ENCODE measurements at regions not wholly inside any gene's neighbourhood (a gene's known extent, or its start where the extent isn't known, plus 50 kb on each side); places are given as distances from the start of the nearest gene placed in this dataset.

DNA sequence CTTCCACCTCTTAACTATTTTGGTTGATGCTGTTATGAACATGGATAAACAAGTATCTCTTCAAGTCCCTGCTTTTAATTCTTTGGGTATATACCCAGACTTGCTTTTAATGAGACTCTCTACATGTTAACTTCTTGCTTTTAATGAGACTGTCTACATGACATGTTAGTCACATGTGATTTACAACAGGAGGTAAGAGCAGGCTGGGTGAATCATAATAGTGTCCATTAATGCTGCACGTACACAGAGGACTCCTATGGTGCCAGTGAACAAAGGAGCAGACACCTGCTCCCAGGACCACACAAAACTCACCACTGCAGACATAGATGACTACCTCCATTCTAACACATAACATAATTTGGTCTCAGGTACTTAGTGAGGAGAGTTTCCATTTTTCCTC is 273.4 kb upstream of the NSMCE3 start:
- no peaks in the 10 kb centered on the region for H3K36me3 ChIP-seq (ENCODE audit: control insufficient read depth in 1 of 2, insufficient read depth in 2 of 2, low read length in 2 of 2)
- H2AFZ ChIP-seq (ENCODE audit: insufficient read depth, low read length, poor library complexity): no peak overlapping the region
- H3K18ac ChIP-seq (ENCODE audit: low read length): no peak overlapping the region
- H3K4me2 ChIP-seq (ENCODE audit: low read length): no peak overlapping the region
- H3K79me1 ChIP-seq (ENCODE audit: low read length): no peaks in the 10 kb centered on the region
- H4K8ac ChIP-seq (ENCODE audit: low read depth, low read length): no peak overlapping the region
- WGBS (ENCODE audit: extremely low coverage, insufficient coverage, insufficient read length): no CpG with 5 or more reads among the region's 1 CpG
- peaks cover 1% of the 10 kb centered on the region for H3K9me3 ChIP-seq (ENCODE audit: insufficient read depth, low read depth, low read length)
- H3K23ac ChIP-seq (ENCODE audit: low read length): no peak overlapping the region
- no peak overlapping the region for H2AK5ac ChIP-seq (ENCODE audit: low read length)
- H3K27me3 ChIP-seq (ENCODE audit: insufficient read depth, low read length): no peaks in the 10 kb centered on the region
- H3K14ac ChIP-seq (ENCODE audit: low read length): no peak overlapping the region
- no peak for DNase-seq
- H3K27ac ChIP-seq (ENCODE audit: low read depth, low read length): no peak overlapping the region
- no peak overlapping the region for H4K91ac ChIP-seq (ENCODE audit: low read depth, low read length)
- H3K4me3 ChIP-seq (ENCODE audit: low read depth, low read length): no peak overlapping the region
- H3K9ac ChIP-seq (ENCODE audit: low read length): no peak overlapping the region
- H3K4me1 ChIP-seq (ENCODE audit: control insufficient read depth in 1 of 2, insufficient read depth in 2 of 2, low read length in 2 of 2): no peaks in the 10 kb centered on the region
- no peak overlapping the region for H2BK5ac ChIP-seq (ENCODE audit: low read depth, low read length, poor library complexity)
- no peak overlapping the region for H2BK12ac ChIP-seq (ENCODE audit: low read length)
- no peak overlapping the region for H4K12ac ChIP-seq (ENCODE audit: low read depth, low read length)
- H2BK120ac ChIP-seq (ENCODE audit: insufficient read depth, low read length, poor library complexity): no peak overlapping the region
- no peaks in the 10 kb centered on the region for H3K79me2 ChIP-seq (ENCODE audit: control insufficient read depth, insufficient read depth, low read length, poor library complexity)
- no peak overlapping the region for H3K4ac ChIP-seq (ENCODE audit: low read depth, low read length)

DNA sequence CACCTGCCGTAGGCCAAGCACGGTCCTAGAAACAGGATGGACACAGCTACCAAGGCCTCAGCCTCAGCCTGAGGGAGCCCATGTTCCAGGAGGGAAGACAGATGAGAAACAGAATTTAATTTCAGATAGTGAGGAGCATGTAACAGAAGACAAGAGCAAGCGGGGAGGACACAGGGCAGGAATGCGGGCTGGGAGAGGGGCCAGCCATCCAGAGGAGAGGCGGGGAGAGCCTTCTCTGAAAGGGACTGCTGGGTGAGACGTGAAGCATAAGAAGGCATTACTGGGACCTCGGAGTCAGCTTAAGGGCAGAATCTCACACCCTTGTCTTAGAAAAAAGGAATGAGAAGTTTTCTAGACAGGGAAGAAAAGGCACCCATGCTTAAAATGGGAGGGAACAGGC is 271.7 kb upstream of the NSMCE3 start:
- DNase-seq: no peak
- H3K27me3 ChIP-seq (ENCODE audit: insufficient read depth, low read length): no peaks in the 10 kb centered on the region
- H2BK5ac ChIP-seq (ENCODE audit: low read depth, low read length, poor library complexity): no peak overlapping the region
- no peak overlapping the region for H3K27ac ChIP-seq (ENCODE audit: low read depth, low read length)
- no CpG with 5 or more reads among the region's 7 CpGs for WGBS (ENCODE audit: extremely low coverage, insufficient coverage, insufficient read length)
- peaks cover 1% of the 10 kb centered on the region for H3K9me3 ChIP-seq (ENCODE audit: insufficient read depth, low read depth, low read length)
- H4K8ac ChIP-seq (ENCODE audit: low read depth, low read length): no peak overlapping the region
- no peak overlapping the region for H2BK120ac ChIP-seq (ENCODE audit: insufficient read depth, low read length, poor library complexity)
- H2BK12ac ChIP-seq (ENCODE audit: low read length): no peak overlapping the region
- H2AK5ac ChIP-seq (ENCODE audit: low read length): no peak overlapping the region
- no peak overlapping the region for H3K4ac ChIP-seq (ENCODE audit: low read depth, low read length)
- no peaks in the 10 kb centered on the region for H3K79me1 ChIP-seq (ENCODE audit: low read length)
- H3K4me1 ChIP-seq (ENCODE audit: control insufficient read depth in 1 of 2, insufficient read depth in 2 of 2, low read length in 2 of 2): no peaks in the 10 kb centered on the region
- H4K91ac ChIP-seq (ENCODE audit: low read depth, low read length): no peak overlapping the region
- no peak overlapping the region for H3K14ac ChIP-seq (ENCODE audit: low read length)
- H3K18ac ChIP-seq (ENCODE audit: low read length): no peak overlapping the region
- H3K36me3 ChIP-seq (ENCODE audit: control insufficient read depth in 1 of 2, insufficient read depth in 2 of 2, low read length in 2 of 2): no peaks in the 10 kb centered on the region
- H2AFZ ChIP-seq (ENCODE audit: insufficient read depth, low read length, poor library complexity): no peak overlapping the region
- no peak overlapping the region for H4K12ac ChIP-seq (ENCODE audit: low read depth, low read length)
- H3K23ac ChIP-seq (ENCODE audit: low read length): no peak overlapping the region
- H3K79me2 ChIP-seq (ENCODE audit: control insufficient read depth, insufficient read depth, low read length, poor library complexity): no peaks in the 10 kb centered on the region
- H3K4me2 ChIP-seq (ENCODE audit: low read length): no peak overlapping the region
- H3K9ac ChIP-seq (ENCODE audit: low read length): no peak overlapping the region
- H3K4me3 ChIP-seq (ENCODE audit: low read depth, low read length): no peak overlapping the region

DNA sequence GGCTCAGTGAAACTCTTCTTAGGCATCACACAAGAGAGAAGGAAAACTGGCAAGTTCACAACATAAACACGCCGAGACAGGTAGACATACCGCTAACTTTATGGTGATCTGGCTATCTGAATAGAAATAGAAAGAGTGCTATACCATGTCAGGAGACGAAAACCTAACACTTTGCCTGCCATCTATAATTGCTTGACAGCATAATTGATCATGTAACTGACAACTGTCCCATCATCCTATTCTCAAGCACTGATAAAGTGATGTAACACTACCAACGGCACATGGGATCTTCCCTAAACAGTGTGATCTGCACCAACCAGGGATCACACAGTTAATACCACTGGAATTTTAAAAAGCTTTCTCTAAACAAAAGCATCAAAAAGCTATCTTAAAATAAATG is 270.9 kb upstream of the NSMCE3 start:
- H4K8ac ChIP-seq (ENCODE audit: low read depth, low read length): no peak overlapping the region
- no peak overlapping the region for H3K4me3 ChIP-seq (ENCODE audit: low read depth, low read length)
- no peak overlapping the region for H2BK5ac ChIP-seq (ENCODE audit: low read depth, low read length, poor library complexity)
- no peaks in the 10 kb centered on the region for H3K27me3 ChIP-seq (ENCODE audit: insufficient read depth, low read length)
- no peaks in the 10 kb centered on the region for H3K4me1 ChIP-seq (ENCODE audit: control insufficient read depth in 1 of 2, insufficient read depth in 2 of 2, low read length in 2 of 2)
- no peak overlapping the region for H3K27ac ChIP-seq (ENCODE audit: low read depth, low read length)
- WGBS (ENCODE audit: extremely low coverage, insufficient coverage, insufficient read length): no CpG with 5 or more reads among the region's 5 CpGs
- H3K18ac ChIP-seq (ENCODE audit: low read length): no peak overlapping the region
- no peak overlapping the region for H2BK120ac ChIP-seq (ENCODE audit: insufficient read depth, low read length, poor library complexity)
- peaks cover 1% of the 10 kb centered on the region for H3K9me3 ChIP-seq (ENCODE audit: insufficient read depth, low read depth, low read length)
- no peak overlapping the region for H2AFZ ChIP-seq (ENCODE audit: insufficient read depth, low read length, poor library complexity)
- no peak for DNase-seq
- no peak overlapping the region for H4K12ac ChIP-seq (ENCODE audit: low read depth, low read length)
- no peak overlapping the region for H3K4me2 ChIP-seq (ENCODE audit: low read length)
- no peak overlapping the region for H2BK12ac ChIP-seq (ENCODE audit: low read length)
- no peaks in the 10 kb centered on the region for H3K79me1 ChIP-seq (ENCODE audit: low read length)
- H2AK5ac ChIP-seq (ENCODE audit: low read length): no peak overlapping the region
- no peaks in the 10 kb centered on the region for H3K79me2 ChIP-seq (ENCODE audit: control insufficient read depth, insufficient read depth, low read length, poor library complexity)
- no peak overlapping the region for H3K4ac ChIP-seq (ENCODE audit: low read depth, low read length)
- H3K14ac ChIP-seq (ENCODE audit: low read length): no peak overlapping the region
- no peaks in the 10 kb centered on the region for H3K36me3 ChIP-seq (ENCODE audit: control insufficient read depth in 1 of 2, insufficient read depth in 2 of 2, low read length in 2 of 2)
- no peak overlapping the region for H3K23ac ChIP-seq (ENCODE audit: low read length)
- no peak overlapping the region for H4K91ac ChIP-seq (ENCODE audit: low read depth, low read length)
- H3K9ac ChIP-seq (ENCODE audit: low read length): no peak overlapping the region

DNA sequence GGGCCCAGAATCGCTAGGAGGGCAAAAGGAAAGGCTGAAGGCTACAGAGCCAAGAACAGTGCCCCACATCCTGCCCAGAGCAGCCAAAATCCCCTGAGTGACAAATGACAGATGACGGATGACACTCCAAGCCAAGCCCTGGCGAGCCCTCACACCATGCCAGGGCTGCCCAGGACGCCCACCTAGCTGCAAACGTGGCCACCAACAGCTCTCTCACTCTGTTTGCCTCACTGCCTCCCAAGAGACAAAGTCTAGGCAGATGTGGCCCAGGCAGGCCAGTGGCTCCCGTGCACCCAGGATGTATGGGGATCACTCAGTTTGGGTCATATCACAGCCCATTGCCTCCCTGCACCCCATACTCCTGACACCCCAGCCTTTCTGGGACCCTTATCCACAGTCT is 270.1 kb upstream of the NSMCE3 start:
- no CpG with 5 or more reads among the region's 6 CpGs for WGBS (ENCODE audit: extremely low coverage, insufficient coverage, insufficient read length)
- H3K4me3 ChIP-seq (ENCODE audit: low read depth, low read length): no peak overlapping the region

More for the DNA sequence above, 270.1 kb upstream of the NSMCE3 start:
- no peak overlapping the region for H2AK5ac ChIP-seq (ENCODE audit: low read length)
- no peak overlapping the region for H3K4ac ChIP-seq (ENCODE audit: low read depth, low read length)
- no peak overlapping the region for H4K91ac ChIP-seq (ENCODE audit: low read depth, low read length)
- no peak overlapping the region for H3K27ac ChIP-seq (ENCODE audit: low read depth, low read length)
- H3K9ac ChIP-seq (ENCODE audit: low read length): no peak overlapping the region
- H3K14ac ChIP-seq (ENCODE audit: low read length): no peak overlapping the region
- no peak overlapping the region for H4K8ac ChIP-seq (ENCODE audit: low read depth, low read length)
- no peak for DNase-seq
- no peak overlapping the region for H3K23ac ChIP-seq (ENCODE audit: low read length)
- H3K9me3 ChIP-seq (ENCODE audit: insufficient read depth, low read depth, low read length): peaks cover 1% of the 10 kb centered on the region
- no peak overlapping the region for H3K18ac ChIP-seq (ENCODE audit: low read length)
- H2AFZ ChIP-seq (ENCODE audit: insufficient read depth, low read length, poor library complexity): no peak overlapping the region
- H3K79me1 ChIP-seq (ENCODE audit: low read length): no peaks in the 10 kb centered on the region
- no peak overlapping the region for H3K4me2 ChIP-seq (ENCODE audit: low read length)
- H2BK5ac ChIP-seq (ENCODE audit: low read depth, low read length, poor library complexity): no peak overlapping the region
- no peaks in the 10 kb centered on the region for H3K79me2 ChIP-seq (ENCODE audit: control insufficient read depth, insufficient read depth, low read length, poor library complexity)
- no peak overlapping the region for H2BK120ac ChIP-seq (ENCODE audit: insufficient read depth, low read length, poor library complexity)
- H3K4me1 ChIP-seq (ENCODE audit: control insufficient read depth in 1 of 2, insufficient read depth in 2 of 2, low read length in 2 of 2): no peaks in the 10 kb centered on the region
- no peaks in the 10 kb centered on the region for H3K36me3 ChIP-seq (ENCODE audit: control insufficient read depth in 1 of 2, insufficient read depth in 2 of 2, low read length in 2 of 2)
- no peak overlapping the region for H2BK12ac ChIP-seq (ENCODE audit: low read length)
- no peak overlapping the region for H4K12ac ChIP-seq (ENCODE audit: low read depth, low read length)
- H3K27me3 ChIP-seq (ENCODE audit: insufficient read depth, low read length): no peaks in the 10 kb centered on the region
